HFF-Myc (cell line): ENCODE measurements at regions not wholly inside any gene's neighbourhood (a gene's known extent, or its start where the extent isn't known, plus 50 kb on each side); places are given as distances from the start of the nearest gene placed in this dataset.

ENCODE experiments used
- DNase-seq: peaks from one replicate; pipeline ENCODE4 v3.0.0-alpha.2; 2011; ENCODE audit warnings: low read depth; ENCODE audit errors: extremely low read depth
- H3K4me3 ChIP-seq: replicated peaks from 2 replicates; pipeline ENCODE4 v1.5.1; 2011; ENCODE audit warnings: low read depth, mild to moderate bottlenecking, control low read depth, low read length
- CTCF ChIP-seq: IDR thresholded peaks from 2 replicates; pipeline ENCODE4 v1.5.1; 2012; ENCODE audit warnings: mild to moderate bottlenecking, low read depth, low read length, control low read depth; ENCODE audit errors: missing control alignments

- TF ChIP-seq CTCF: no peak
- no peak for DNase-seq
- H3K4me3 ChIP-seq: no peak overlapping the region
These were observed 100.5 kb upstream of the PRNP start for GRCh38 chr20:4585758-4586157.

- DNase-seq: no peak
- H3K4me3 ChIP-seq: no peak overlapping the region
- no peak for TF ChIP-seq CTCF
These were observed 101.0 kb upstream of the PRNP start for GRCh38 chr20:4585104-4585753.

- TF ChIP-seq CTCF: no peak
- no peak overlapping the region for H3K4me3 ChIP-seq
- DNase-seq: no peak
These were observed 101.7 kb upstream of the PRNP start for GRCh38 chr20:4584510-4584909.

GRCh38 chr20:4581838-4582237 is 104.4 kb upstream of the PRNP start:
- no peak for TF ChIP-seq CTCF
- no peak overlapping the region for H3K4me3 ChIP-seq
- DNase-seq: no peak

GRCh38 chr20:4578375-4578774 is 107.9 kb upstream of the PRNP start:
- no peak for DNase-seq
- no peak overlapping the region for H3K4me3 ChIP-seq
- no peak for TF ChIP-seq CTCF

- peak overlapping the region; percentile 12; the same call in 1 of the 2 replicates for H3K4me3 ChIP-seq
- DNase-seq: no peak
- TF ChIP-seq CTCF: no peak
These were observed 111.9 kb upstream of the PRNP start for GRCh38 chr20:4574356-4574690.
